NCI-H446 (cell line): ENCODE measurements at regions not wholly inside any gene's neighbourhood (a gene's known extent, or its start where the extent isn't known, plus 50 kb on each side); places are given as distances from the start of the nearest gene placed in this dataset.
A peak's percentile ranks its signal among the peaks of the same experiment; 100 is the strongest.

Experiments
- DNase-seq, 2 experiments: peaks; one replicate each; lab custom pipeline; 2025; lab: John Stamatoyannopoulos, UW

GRCh38 chr3:134302674-134303073 is 52.0 kb upstream of the RYK start:
- DNase-seq, result peak in 1 of 2 experiments; percentile 9

- DNase-seq, result no peak
These were observed 49.9 kb upstream of the RYK start for GRCh38 chr3:134300520-134300919.
